ENCODE measurements at regions not wholly inside any gene's neighbourhood (a gene's known extent, or its start where the extent isn't known, plus 50 kb on each side); places are given as distances from the start of the nearest gene placed in this dataset.

- TF ChIP-seq CTCF (IDR thresholded peaks at IDR 0.05; ENCODE audit: low read depth, low read length, poor library complexity, severe bottlenecking): no peak
- TF ChIP-seq EZH2phosphoT487 (IDR thresholded peaks at IDR 0.05; ENCODE audit: borderline replicate concordance, low read length): no peak
Observed at GRCh38 chr2:128593518-128593878, 274.8 kb upstream of the HS6ST1 start.

All from DOHH2 (cell line).